ENCODE measurements at regions not wholly inside any gene's neighbourhood (a gene's known extent, or its start where the extent isn't known, plus 50 kb on each side); places are given as distances from the start of the nearest gene placed in this dataset.

DNA sequence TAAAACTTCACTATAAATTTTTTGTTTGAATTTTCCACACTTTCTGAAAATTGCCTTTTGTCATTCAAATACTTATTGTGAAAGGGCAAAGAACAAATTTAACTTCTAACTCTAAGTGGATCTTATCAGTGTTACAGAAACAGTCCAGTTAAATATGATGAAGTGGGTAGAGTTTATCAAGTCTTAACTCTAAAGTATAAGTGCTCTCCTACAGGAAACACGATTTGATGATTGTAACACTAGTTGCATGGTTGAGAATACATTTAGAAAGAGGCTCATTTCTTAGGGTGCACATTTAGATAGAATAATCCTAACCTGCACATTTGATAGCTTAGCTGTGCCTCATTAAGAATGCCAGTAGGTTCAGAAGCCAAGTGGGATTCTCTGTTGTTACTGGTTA, 838.3 kb upstream of the ATXN7L3B start:
- TF ChIP-seq POLR2A (IDR thresholded peaks at IDR 0.05), result no peak
- TF ChIP-seq, protein P1, sequence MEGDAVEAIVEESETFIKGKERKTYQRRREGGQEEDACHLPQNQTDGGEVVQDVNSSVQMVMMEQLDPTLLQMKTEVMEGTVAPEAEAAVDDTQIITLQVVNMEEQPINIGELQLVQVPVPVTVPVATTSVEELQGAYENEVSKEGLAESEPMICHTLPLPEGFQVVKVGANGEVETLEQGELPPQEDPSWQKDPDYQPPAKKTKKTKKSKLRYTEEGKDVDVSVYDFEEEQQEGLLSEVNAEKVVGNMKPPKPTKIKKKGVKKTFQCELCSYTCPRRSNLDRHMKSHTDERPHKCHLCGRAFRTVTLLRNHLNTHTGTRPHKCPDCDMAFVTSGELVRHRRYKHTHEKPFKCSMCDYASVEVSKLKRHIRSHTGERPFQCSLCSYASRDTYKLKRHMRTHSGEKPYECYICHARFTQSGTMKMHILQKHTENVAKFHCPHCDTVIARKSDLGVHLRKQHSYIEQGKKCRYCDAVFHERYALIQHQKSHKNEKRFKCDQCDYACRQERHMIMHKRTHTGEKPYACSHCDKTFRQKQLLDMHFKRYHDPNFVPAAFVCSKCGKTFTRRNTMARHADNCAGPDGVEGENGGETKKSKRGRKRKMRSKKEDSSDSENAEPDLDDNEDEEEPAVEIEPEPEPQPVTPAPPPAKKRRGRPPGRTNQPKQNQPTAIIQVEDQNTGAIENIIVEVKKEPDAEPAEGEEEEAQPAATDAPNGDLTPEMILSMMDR (IDR thresholded peaks at IDR 0.05 in 8 of 11, conservative IDR thresholded peaks at IDR 0.05 in 3 of 11), result no peak
- TF ChIP-seq POLR2AphosphoS5 (IDR thresholded peaks at IDR 0.05), result no peak

Data from spleen (tissue), 7 donors.